Stimulated activated naive B cell treated with anti-CD40 and anti-IgM and Interleukin-4, amounts not matched to agents 10 μg/mL and 1 μg/mL and 100 μg/mL, for 72 hours (primary cell): ENCODE measurements at regions not wholly inside any gene's neighbourhood (a gene's known extent, or its start where the extent isn't known, plus 50 kb on each side); places are given as distances from the start of the nearest gene placed in this dataset.
"Not testable (repeated sequence)": the region's sequence is repeated elsewhere in the genome, so short reads cannot be mapped to it uniquely, and the experiment has no call there.

Source experiments
- ATAC-seq, 2 donors: fragments of 150-1000 bp; cut with Tn5 transposase; replicated peaks; 2 replicates each; pipeline ENCODE4 v1.10.0; 2021; ENCODE audit warnings: moderate library complexity in 1 of 2
- DNase-seq: peaks from one replicate; pipeline ENCODE4 v3.0.0; 2021
- H3K27ac Mint-ChIP-seq: one replicate; pipeline ENCODE4 v1.8.0; 2022; ENCODE audit warnings: mild to moderate bottlenecking, mixed read lengths
- H3K27me3 Mint-ChIP-seq, 2 donors: one replicate each; pipeline ENCODE4 v1.8.0; 2022; ENCODE audit warnings: mixed read lengths in 2 of 2
- H3K36me3 Mint-ChIP-seq, 2 donors: one replicate each; pipeline ENCODE4 v1.8.0; 2022; ENCODE audit warnings: mixed read lengths in 2 of 2, mild to moderate bottlenecking in 1 of 2
- H3K4me1 Mint-ChIP-seq, 2 donors: one replicate each; pipeline ENCODE4 v1.8.0; 2022; ENCODE audit warnings: mixed read lengths in 2 of 2, mild to moderate bottlenecking in 1 of 2
- H3K4me3 Mint-ChIP-seq, 2 donors: one replicate each; pipeline ENCODE4 v1.8.0; 2022; ENCODE audit warnings: mild to moderate bottlenecking in 2 of 2, mixed read lengths in 2 of 2, moderate library complexity in 1 of 2
- H3K9me3 Mint-ChIP-seq, 2 donors: one replicate each; pipeline ENCODE4 v1.8.0; 2022; ENCODE audit warnings: mixed read lengths in 2 of 2, mild to moderate bottlenecking in 1 of 2

DNA sequence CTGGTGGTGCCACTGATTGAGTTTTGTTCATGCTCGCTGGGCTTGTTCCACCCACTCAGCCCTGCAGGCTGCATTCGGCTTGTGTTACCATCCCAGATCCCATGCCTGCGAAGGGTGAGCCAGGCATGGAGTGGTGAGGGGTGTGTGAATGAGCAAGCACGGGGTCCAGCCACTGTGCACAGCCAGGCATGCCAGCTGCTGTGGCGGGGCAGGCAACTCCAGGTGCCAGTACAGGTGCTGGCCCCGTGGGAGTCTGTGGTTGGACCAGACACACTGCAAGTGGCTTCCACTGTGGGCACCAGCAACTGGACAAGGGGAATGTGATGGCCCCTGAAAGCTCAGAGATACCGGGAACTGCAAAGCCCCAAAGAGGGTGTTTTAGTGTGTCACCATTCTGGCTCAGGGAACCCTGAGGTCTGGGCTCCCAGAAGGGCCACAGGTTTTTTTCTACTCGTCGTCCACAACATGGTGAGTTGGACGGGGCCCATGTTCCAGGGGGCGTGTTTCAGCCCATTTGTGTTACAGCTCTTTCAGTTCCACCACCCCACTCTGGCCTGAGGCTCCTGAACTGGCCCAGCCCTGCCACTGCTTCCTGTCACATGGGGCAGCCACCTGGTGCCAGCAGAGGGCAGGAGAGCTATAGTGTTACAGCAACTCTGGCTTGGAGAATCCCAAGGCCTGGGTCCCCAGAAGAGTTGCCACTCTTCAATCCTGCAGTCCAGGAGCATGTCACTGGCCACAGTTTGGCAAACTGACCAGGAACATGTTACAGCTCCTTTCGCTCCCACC, 217.0 kb upstream of the OBI1 start:
- DNase-seq (no peak), ATAC-seq (peak in 1 of 2 donors; percentile 33)
- no peaks in the 10 kb centered on the region for H3K4me1 Mint-ChIP-seq
- H3K9me3 Mint-ChIP-seq, result peaks cover 4 to 6% of the 10 kb centered on the region in 2 donors
- H3K36me3 Mint-ChIP-seq, result no peaks in the 10 kb centered on the region
- peaks cover 0 to 7% of the 10 kb centered on the region in 2 donors for H3K27me3 Mint-ChIP-seq
- H3K4me3 Mint-ChIP-seq, result no peak overlapping the region
- H3K27ac Mint-ChIP-seq, result no peak overlapping the region

DNA sequence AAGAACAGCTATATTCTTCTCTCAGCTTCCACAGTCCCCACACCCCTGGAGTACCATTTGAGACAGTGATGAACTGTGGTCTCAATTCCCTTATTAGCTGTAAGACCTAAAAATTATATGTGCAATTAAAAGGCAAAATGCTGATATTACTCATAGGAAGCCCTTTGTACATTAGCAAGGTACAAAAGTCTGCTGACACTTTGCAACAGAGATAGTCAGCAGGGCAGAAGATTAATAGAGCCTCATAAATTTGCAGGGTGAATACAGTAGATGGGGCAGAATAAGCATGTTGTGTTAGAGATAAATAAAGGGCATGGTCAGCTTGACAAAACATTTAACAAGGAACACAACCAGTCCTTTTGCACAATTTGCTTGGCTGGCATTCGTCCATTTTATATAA, 210.0 kb upstream of the OBI1 start:
- Mint-ChIP-seq H3K27ac (no peak overlapping the region), H3K9me3 (no peaks in the 10 kb centered on the region), H3K36me3 (no peaks in the 10 kb centered on the region), H3K4me3 (no peak overlapping the region), H3K4me1 (no peaks in the 10 kb centered on the region), H3K27me3 (peaks cover 0 to 5% of the 10 kb centered on the region in 2 donors)
- DNase-seq, result no peak
- no peak for ATAC-seq

DNA sequence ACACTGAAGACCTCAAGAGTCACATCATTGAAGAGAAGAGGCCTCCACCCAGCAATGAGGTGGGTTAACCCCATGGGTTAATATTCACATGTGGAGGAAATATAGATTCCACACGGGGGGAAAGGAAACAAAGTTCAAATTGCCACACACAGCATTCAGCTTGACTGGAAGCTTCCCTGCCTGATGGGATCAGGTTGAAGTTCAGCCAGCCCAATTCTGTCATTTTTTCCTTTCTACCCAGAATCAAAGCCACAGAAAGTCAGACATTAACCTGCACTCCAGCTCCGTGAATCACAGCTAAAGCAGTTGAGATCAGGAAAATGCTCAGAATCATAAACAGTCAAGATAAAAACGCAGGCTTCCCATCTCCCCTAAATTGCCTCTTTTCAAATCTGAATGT, 208.7 kb upstream of the OBI1 start:
- no peak for ATAC-seq
- no peaks in the 10 kb centered on the region for H3K9me3 Mint-ChIP-seq

DNA sequence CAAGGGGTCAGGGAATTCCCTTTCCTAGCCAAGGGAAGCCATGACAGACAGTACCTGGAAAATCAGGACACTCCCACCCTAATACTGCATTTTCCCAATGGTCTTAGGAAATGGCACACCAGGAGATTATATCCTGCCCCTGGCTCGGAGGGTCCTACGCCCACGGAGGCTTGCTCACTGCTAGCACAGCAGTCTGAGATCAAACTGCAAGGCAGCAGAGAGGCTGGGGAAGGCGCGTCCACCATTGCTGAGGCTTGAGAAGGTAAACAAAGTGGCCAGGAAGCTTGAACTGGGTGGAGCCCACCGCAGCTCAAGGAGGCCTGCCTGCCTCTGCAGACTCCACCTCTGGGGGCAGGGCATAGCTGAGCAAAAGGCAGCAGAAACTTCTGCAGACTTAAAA, 207.1 kb upstream of the OBI1 start:
- not testable (repeated sequence) for H3K4me3 Mint-ChIP-seq, H3K36me3 Mint-ChIP-seq, ATAC-seq, H3K27me3 Mint-ChIP-seq, H3K4me1 Mint-ChIP-seq, H3K9me3 Mint-ChIP-seq, H3K27ac Mint-ChIP-seq, DNase-seq

More for the DNA sequence above, 208.7 kb upstream of the OBI1 start:
- no peaks in the 10 kb centered on the region for H3K27me3 Mint-ChIP-seq
- H3K27ac Mint-ChIP-seq, result no peak overlapping the region
- no peak for DNase-seq
- H3K4me1 Mint-ChIP-seq, result no peaks in the 10 kb centered on the region
- no peaks in the 10 kb centered on the region for H3K36me3 Mint-ChIP-seq
- no peak overlapping the region for H3K4me3 Mint-ChIP-seq

DNA sequence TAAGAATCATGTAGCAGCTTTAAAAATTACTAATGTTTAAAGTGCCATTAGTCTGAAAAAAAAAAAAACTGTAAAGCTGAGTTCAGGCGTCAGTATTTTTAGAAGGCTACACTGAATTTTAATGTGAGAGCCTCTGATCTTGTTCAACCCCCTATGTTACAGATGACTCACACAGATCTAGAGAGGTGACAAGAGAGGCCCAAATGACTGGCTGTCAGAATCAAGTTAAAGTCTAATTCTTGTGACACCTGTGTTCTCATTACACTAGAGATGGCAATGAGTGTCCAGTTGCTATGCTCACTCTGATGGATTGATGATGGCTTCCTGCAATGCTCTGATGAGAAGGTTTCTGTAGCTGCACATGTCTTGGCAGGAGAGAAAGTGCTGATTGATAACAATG, 203.5 kb upstream of the OBI1 start:
- H3K27me3 Mint-ChIP-seq, result no peaks in the 10 kb centered on the region
- no peaks in the 10 kb centered on the region for H3K4me1 Mint-ChIP-seq
- peaks cover 3 to 6% of the 10 kb centered on the region in 2 donors for H3K9me3 Mint-ChIP-seq

DNA sequence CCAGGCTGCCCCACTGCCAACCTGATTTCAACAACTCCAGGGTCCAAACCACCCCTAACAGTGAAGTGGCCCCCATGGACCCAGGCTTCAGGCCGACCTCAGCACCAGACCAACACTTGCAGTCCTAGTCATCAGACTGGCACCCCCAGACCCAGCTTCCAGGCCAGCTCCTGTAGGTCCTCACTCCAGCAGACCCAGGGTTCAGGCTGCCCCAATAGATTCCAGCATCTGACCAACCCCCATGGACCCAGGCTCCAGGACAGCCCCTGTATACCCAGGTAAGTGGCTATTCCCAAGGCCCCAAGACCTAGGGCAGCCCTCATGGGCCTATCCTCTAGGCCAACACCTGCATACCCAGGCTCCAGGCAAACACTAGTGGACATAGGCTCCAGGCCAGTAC, 193.8 kb upstream of the OBI1 start:
- Mint-ChIP-seq H3K4me3 (no peak overlapping the region), H3K36me3 (peaks cover 0 to 1% of the 10 kb centered on the region in 2 donors), H3K4me1 (no peaks in the 10 kb centered on the region), H3K9me3 (peaks cover 8 to 15% of the 10 kb centered on the region in 2 donors), H3K27me3 (no peaks in the 10 kb centered on the region), H3K27ac (no peak overlapping the region)
- DNase-seq (no peak), ATAC-seq (no peak)

More for the DNA sequence above, 203.5 kb upstream of the OBI1 start:
- no peak overlapping the region for H3K27ac Mint-ChIP-seq
- ATAC-seq (no peak), DNase-seq (no peak)
- no peak overlapping the region for H3K4me3 Mint-ChIP-seq
- H3K36me3 Mint-ChIP-seq, result no peaks in the 10 kb centered on the region

DNA sequence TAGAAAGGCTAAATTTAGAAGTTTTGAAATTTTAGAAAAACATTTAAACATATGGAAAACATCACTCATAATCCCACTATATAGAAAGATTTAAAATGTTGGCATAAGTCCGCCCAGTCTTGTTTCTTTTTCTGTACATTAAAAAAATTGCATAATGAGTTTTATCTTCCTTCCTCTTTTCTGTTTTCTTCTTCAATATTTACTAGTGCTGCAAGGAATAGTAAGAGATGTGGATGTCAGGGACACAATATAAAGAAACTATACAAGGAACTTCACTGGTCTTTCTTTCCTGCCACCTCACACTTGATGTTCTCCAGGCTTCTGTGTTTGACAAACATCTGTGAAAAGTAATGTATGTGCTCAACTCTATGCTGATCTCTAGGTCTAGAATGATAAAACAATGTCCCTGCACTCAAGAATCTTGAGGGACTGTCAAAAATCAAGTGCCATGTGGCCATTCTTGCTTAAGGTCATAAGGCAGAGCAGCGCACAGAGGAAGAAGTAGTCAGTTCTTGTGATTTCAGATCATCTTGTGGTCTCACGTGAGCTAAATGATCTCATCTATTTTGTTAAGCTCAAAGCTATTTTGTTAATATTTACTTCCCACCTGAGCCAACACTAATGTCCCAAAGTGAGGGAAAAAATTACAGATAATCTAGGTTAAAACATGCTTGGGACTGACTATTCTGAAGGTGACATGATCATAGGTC, 186.9 kb upstream of the OBI1 start:
- H3K9me3 Mint-ChIP-seq, result peaks cover 0 to 3% of the 10 kb centered on the region in 2 donors
- peaks cover 0 to 6% of the 10 kb centered on the region in 2 donors for H3K27me3 Mint-ChIP-seq
- no peak overlapping the region for H3K4me3 Mint-ChIP-seq
- DNase-seq, result no peak
- no peaks in the 10 kb centered on the region for H3K4me1 Mint-ChIP-seq
- no peak for ATAC-seq
- H3K27ac Mint-ChIP-seq, result no peak overlapping the region
- no peaks in the 10 kb centered on the region for H3K36me3 Mint-ChIP-seq

DNA sequence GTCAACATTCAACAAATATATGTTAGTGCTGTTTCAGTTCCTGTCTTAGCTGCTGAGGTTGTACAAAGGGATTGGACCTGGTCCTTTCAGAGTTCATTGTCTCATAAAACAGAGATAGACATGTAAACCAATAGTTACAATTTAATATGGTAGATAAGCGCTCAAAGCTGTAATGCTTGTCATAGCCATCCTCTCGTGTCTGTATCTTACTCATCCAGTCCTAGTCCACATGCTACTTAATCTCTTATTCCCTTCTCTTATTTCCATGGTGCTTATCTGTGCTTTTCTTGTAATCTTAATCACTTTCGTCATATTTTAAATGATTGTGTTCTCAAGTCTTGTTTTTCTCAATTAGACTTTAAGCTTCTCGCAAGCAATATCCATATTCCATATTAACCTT, 185.2 kb upstream of the OBI1 start:
- no peak overlapping the region for H3K27ac Mint-ChIP-seq
- no peak overlapping the region for H3K4me3 Mint-ChIP-seq
- no peak for DNase-seq
- H3K9me3 Mint-ChIP-seq, result no peaks in the 10 kb centered on the region
- peaks cover 0 to 6% of the 10 kb centered on the region in 2 donors for H3K27me3 Mint-ChIP-seq
- no peaks in the 10 kb centered on the region for H3K36me3 Mint-ChIP-seq
- H3K4me1 Mint-ChIP-seq, result no peaks in the 10 kb centered on the region
- ATAC-seq, result no peak

DNA sequence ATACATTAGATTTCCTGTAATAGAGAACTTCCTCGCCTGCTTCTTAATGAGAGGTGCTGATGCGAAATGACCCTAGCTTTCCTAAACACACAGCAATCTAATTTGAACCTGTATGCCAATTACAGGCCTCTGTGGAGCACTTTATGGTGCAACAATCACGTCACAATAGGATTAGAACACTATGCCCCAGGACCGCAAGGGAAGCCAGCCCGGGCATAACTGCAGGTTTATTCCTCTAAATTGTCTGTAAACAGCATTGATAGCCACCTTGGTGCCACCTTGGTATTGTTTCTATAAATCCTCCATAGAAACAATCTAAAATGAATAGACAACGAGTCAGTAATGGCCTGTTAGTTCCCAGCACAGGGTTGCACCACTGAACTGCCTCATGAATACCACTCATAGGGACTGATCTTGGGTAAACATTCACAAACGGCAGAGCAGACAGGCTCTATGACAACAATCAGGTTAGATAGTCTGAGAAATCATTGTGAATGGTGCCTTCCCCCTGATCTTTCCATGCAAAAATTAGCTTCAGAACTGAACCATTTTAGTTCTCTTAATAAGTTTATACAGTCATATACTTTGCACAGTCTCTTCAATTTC, 182.5 kb upstream of the OBI1 start:
- Mint-ChIP-seq H3K27me3 (peaks cover 0 to 6% of the 10 kb centered on the region in 2 donors), H3K36me3 (no peaks in the 10 kb centered on the region), H3K27ac (no peak overlapping the region), H3K9me3 (no peaks in the 10 kb centered on the region), H3K4me3 (no peak overlapping the region), H3K4me1 (no peaks in the 10 kb centered on the region)
- ATAC-seq (no peak), DNase-seq (no peak)

DNA sequence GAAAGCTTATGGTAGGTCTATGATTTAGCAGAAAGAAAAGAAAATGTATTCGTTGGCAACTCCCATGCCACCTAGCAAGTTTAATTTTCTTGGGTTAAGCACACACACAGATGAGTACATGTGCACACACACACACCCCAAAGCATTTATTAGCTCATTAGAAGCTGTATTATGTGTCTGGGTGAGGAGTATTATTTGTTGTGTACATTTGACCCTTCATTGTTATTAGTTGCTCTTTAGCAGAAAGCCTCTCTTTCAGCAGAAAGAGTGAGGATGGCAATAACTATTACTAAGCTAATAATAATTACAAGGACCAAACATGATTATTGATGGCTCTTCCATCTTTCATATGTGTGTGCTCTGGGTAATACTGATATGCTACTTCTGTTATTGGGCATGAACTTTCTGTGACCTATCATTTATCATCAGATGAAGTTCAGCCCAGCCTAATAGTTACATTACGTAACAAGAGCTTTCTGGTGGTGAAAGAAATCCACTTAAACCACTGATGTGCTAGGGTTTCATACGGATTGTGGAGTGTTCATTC, 177.4 kb upstream of the OBI1 start:
- no peak for ATAC-seq
- H3K9me3 Mint-ChIP-seq, result no peaks in the 10 kb centered on the region
- H3K27ac Mint-ChIP-seq, result no peak overlapping the region
- H3K4me1 Mint-ChIP-seq, result no peaks in the 10 kb centered on the region
- peaks cover 0 to under 1% of the 10 kb centered on the region in 2 donors for H3K27me3 Mint-ChIP-seq
- DNase-seq, result no peak
- H3K36me3 Mint-ChIP-seq, result no peaks in the 10 kb centered on the region
- H3K4me3 Mint-ChIP-seq, result no peak overlapping the region

DNA sequence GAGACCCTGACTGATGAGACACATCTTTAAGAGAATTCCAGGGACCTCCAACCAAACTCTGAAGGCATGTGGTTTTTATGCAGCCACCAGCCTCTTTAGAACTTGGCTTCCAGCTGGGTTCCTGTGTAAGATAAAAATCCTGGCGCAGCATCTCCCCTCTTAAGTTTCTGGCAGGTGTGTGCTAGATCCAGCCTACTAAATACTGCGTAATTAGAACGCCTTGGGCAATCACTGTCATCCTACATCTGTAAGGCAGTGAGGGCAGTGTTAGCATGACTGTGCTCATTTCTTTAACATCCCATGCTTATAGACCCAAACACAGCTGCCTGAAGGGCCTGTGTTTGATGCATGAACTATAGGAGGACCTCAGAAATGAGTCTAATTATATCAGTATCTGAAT, 173.5 kb upstream of the OBI1 start:
- no peaks in the 10 kb centered on the region for H3K9me3 Mint-ChIP-seq
- no peak for ATAC-seq
- H3K4me1 Mint-ChIP-seq, result no peaks in the 10 kb centered on the region
- no peak for DNase-seq
- H3K27me3 Mint-ChIP-seq, result peaks cover 6 to 11% of the 10 kb centered on the region in 2 donors
- H3K36me3 Mint-ChIP-seq, result no peaks in the 10 kb centered on the region
- H3K4me3 Mint-ChIP-seq, result no peak overlapping the region
- no peak overlapping the region for H3K27ac Mint-ChIP-seq

DNA sequence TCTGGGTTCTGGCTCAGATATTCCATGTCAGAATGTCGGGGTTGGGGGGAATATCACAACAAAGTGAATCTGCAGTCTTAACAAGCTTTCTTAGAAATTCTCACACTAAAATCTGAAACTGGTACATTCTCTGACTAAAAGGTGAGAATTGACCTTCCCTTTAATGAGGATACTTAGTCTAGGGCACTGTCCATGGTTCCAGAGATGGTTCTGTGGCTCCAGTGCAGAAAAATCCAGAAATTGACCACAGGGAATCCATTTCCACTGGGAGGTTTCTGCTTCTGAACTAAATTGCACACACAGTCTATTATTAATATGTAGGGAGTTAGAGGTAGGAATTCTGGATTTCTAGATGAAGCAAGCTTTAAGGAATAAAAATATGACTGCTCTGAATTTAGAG, 171.6 kb upstream of the OBI1 start:
- Mint-ChIP-seq H3K27ac (no peak overlapping the region), H3K4me3 (no peak overlapping the region)
- ATAC-seq, result no peak

DNA sequence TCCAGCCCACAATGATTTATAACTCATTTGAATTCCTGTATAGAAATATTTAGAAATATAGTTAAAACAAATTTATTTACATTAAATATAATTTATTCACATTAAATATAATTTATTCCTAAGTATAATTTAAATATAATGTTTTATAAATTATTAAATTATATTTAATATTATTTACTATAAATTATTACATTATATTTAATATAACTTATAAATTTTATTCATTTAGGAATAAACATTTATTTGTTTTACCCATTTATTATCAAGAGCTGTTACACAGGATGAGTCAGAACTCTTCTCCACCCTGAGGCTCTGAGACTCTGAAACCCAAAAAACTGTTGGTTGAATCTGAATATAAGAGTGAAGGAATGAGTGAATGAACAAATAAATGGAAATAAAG, 170.9 kb upstream of the OBI1 start:
- H3K4me1 Mint-ChIP-seq, result no peaks in the 10 kb centered on the region
- DNase-seq (no peak), ATAC-seq (no peak)
- no peaks in the 10 kb centered on the region for H3K36me3 Mint-ChIP-seq
- peaks cover 6 to 11% of the 10 kb centered on the region in 2 donors for H3K27me3 Mint-ChIP-seq
- no peaks in the 10 kb centered on the region for H3K9me3 Mint-ChIP-seq
- H3K27ac Mint-ChIP-seq, result no peak overlapping the region
- H3K4me3 Mint-ChIP-seq, result no peak overlapping the region

More for the DNA sequence above, 171.6 kb upstream of the OBI1 start:
- no peak for DNase-seq
- no peaks in the 10 kb centered on the region for H3K36me3 Mint-ChIP-seq
- no peaks in the 10 kb centered on the region for H3K4me1 Mint-ChIP-seq
- peaks cover 6 to 11% of the 10 kb centered on the region in 2 donors for H3K27me3 Mint-ChIP-seq
- H3K9me3 Mint-ChIP-seq, result no peaks in the 10 kb centered on the region

DNA sequence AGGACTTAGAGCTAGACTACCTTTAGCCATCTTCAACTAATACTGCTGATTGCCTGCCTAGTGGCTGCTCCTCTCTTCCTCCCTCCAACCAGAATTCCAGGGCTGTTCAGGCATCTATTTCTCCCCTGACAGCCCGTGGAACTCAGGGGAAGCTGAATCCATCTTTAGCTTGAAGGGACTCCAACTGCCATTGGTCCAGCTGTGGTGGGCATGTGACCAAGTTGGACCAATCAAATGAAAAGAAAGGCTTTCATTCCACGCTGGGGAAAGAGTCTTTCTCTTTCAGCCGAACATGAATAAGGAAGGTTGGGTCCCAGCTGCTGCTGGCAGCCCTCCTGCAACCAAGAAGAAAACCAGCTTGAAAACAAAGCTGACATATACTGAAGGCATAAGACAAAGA, 168.5 kb upstream of the OBI1 start:
- Mint-ChIP-seq H3K9me3 (no peaks in the 10 kb centered on the region), H3K36me3 (no peaks in the 10 kb centered on the region), H3K27me3 (peaks cover 6 to 11% of the 10 kb centered on the region in 2 donors), H3K4me1 (no peaks in the 10 kb centered on the region), H3K27ac (no peak overlapping the region), H3K4me3 (no peak overlapping the region)
- no peak for ATAC-seq
- DNase-seq, result no peak
